ENCODE measurements at regions not wholly inside any gene's neighbourhood (a gene's known extent, or its start where the extent isn't known, plus 50 kb on each side); places are given as distances from the start of the nearest gene placed in this dataset.

DNA sequence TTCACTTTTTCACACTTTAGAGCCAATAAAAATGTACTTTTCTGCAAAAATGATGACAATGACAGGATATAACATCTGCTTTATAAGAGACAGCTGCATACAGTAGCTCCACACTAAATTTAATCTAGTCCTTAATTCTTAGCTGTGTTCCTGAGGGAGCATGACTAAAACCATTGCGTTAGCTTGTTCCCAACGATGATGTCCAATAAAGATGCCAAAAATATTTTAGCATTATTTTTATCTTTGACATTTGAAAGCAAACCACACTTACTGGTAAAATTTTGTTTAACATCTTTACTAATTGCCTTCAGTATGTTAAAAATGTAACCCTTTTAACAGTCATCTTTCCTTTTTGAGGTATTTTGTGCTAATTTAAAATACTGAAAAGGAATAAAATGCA, 382.7 kb downstream of the CHSY3 start:
- TF ChIP-seq, protein P1, sequence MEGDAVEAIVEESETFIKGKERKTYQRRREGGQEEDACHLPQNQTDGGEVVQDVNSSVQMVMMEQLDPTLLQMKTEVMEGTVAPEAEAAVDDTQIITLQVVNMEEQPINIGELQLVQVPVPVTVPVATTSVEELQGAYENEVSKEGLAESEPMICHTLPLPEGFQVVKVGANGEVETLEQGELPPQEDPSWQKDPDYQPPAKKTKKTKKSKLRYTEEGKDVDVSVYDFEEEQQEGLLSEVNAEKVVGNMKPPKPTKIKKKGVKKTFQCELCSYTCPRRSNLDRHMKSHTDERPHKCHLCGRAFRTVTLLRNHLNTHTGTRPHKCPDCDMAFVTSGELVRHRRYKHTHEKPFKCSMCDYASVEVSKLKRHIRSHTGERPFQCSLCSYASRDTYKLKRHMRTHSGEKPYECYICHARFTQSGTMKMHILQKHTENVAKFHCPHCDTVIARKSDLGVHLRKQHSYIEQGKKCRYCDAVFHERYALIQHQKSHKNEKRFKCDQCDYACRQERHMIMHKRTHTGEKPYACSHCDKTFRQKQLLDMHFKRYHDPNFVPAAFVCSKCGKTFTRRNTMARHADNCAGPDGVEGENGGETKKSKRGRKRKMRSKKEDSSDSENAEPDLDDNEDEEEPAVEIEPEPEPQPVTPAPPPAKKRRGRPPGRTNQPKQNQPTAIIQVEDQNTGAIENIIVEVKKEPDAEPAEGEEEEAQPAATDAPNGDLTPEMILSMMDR (conservative IDR thresholded peaks at IDR 0.05; ENCODE audit: low read depth in 2 of 2), result no peak
- TF ChIP-seq EZH2phosphoT487 (IDR thresholded peaks at IDR 0.05; ENCODE audit: unreplicated experiment) (no peak), EZH2 (IDR thresholded peaks at IDR 0.05; ENCODE audit: low read depth, unreplicated experiment) (no peak), POLR2AphosphoS5 (IDR thresholded peaks at IDR 0.05; ENCODE audit: low read depth) (no peak)
- TF ChIP-seq, protein P2, sequence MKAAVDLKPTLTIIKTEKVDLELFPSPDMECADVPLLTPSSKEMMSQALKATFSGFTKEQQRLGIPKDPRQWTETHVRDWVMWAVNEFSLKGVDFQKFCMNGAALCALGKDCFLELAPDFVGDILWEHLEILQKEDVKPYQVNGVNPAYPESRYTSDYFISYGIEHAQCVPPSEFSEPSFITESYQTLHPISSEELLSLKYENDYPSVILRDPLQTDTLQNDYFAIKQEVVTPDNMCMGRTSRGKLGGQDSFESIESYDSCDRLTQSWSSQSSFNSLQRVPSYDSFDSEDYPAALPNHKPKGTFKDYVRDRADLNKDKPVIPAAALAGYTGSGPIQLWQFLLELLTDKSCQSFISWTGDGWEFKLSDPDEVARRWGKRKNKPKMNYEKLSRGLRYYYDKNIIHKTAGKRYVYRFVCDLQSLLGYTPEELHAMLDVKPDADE (IDR thresholded peaks at IDR 0.05), result no peak
- TF ChIP-seq, protein P3, sequence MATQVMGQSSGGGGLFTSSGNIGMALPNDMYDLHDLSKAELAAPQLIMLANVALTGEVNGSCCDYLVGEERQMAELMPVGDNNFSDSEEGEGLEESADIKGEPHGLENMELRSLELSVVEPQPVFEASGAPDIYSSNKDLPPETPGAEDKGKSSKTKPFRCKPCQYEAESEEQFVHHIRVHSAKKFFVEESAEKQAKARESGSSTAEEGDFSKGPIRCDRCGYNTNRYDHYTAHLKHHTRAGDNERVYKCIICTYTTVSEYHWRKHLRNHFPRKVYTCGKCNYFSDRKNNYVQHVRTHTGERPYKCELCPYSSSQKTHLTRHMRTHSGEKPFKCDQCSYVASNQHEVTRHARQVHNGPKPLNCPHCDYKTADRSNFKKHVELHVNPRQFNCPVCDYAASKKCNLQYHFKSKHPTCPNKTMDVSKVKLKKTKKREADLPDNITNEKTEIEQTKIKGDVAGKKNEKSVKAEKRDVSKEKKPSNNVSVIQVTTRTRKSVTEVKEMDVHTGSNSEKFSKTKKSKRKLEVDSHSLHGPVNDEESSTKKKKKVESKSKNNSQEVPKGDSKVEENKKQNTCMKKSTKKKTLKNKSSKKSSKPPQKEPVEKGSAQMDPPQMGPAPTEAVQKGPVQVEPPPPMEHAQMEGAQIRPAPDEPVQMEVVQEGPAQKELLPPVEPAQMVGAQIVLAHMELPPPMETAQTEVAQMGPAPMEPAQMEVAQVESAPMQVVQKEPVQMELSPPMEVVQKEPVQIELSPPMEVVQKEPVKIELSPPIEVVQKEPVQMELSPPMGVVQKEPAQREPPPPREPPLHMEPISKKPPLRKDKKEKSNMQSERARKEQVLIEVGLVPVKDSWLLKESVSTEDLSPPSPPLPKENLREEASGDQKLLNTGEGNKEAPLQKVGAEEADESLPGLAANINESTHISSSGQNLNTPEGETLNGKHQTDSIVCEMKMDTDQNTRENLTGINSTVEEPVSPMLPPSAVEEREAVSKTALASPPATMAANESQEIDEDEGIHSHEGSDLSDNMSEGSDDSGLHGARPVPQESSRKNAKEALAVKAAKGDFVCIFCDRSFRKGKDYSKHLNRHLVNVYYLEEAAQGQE (IDR thresholded peaks at IDR 0.05; ENCODE audit: unreplicated experiment), result no peak

All from GM23338 (cell line).